AG10803 (cell line): ENCODE measurements at regions not wholly inside any gene's neighbourhood (a gene's known extent, or its start where the extent isn't known, plus 50 kb on each side); places are given as distances from the start of the nearest gene placed in this dataset.

Experiments
- DNase-seq: peaks from one replicate; pipeline ENCODE4 v3.0.0; 2010; ENCODE audit warnings: low read depth
- H3K4me3 ChIP-seq: 2 replicates; pipeline ENCODE4 v1.5.1; 2011; ENCODE audit warnings: mild to moderate bottlenecking, low read length, control low read depth
- CTCF ChIP-seq: conservative IDR thresholded peaks from 2 replicates; pipeline ENCODE4 v1.5.1; 2011; ENCODE audit warnings: mild to moderate bottlenecking, low read length, control low read depth, inconsistent platforms

- DNase-seq: no peak
- TF ChIP-seq CTCF: no peak
- H3K4me3 ChIP-seq: no peak overlapping the region
Observed at GRCh38 chr13:47080621-47081020, 183.8 kb upstream of the HTR2A start.

DNA sequence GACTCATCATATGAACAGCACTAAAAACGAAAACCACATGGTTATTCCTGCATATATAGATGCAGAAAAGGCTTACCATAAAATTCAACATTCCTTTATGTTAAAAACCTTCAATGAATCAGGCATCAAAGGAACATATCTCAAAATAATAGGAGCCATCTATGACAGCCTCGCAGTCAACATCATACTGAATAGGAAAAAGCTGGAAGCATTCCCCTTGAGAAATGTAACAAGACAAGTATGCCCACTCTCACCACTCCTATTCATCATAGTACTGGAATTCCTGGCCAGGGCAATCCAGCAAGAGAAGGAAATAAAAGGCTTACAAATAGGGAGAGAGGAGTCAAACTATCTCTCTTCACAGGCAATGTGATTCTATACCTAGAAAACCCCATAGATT, 179.6 kb upstream of the HTR2A start:
- TF ChIP-seq CTCF: no peak
- no peak overlapping the region for H3K4me3 ChIP-seq

DNA sequence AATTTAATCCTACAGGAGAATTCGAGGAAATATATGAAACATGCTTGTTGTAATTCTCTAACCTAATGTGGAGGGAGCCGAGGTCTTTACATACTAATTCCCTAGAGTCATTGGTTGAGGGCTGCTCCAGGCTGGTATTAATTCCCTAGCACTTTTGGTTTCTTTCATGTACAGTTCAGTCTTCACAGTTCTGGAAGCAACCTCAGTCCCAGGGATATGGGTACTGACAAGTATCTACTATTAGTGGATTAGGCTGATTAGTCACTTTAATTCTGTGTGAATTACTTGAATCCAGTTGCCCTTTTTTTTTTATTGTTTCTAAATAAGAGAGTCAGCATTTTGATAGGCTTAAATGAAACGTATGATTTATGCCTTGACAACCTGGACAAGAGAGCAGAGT, 172.3 kb upstream of the HTR2A start:
- DNase-seq: no peak
- no peak overlapping the region for H3K4me3 ChIP-seq
- TF ChIP-seq CTCF: no peak

More for the DNA sequence above, 179.6 kb upstream of the HTR2A start:
- DNase-seq: peak; percentile 61

DNA sequence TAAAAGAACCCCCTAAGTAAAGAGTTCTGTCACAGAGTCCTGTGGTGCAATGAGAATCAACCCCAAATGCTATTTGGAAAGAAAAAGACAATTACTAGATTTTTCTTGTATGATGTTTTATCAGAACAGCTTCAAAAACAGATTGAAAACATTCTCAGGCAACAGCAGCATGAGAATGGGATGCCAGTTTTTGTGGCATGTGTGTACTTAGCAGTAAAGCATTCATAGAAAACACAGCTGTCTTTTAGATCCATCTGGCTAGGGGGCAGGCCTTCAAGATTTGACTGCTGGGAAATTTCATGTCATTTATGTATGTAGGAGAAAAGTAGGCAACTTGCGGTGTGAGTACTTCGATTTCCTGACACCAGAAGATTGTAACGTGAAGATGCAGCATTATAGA, 170.5 kb upstream of the HTR2A start:
- no peak overlapping the region for H3K4me3 ChIP-seq
- no peak for TF ChIP-seq CTCF
- peak; percentile 30 for DNase-seq

- peak; percentile 35 for DNase-seq
- no peak overlapping the region for H3K4me3 ChIP-seq
- no peak for TF ChIP-seq CTCF
Observed at GRCh38 chr13:47066226-47066625, 169.4 kb upstream of the HTR2A start.

DNA sequence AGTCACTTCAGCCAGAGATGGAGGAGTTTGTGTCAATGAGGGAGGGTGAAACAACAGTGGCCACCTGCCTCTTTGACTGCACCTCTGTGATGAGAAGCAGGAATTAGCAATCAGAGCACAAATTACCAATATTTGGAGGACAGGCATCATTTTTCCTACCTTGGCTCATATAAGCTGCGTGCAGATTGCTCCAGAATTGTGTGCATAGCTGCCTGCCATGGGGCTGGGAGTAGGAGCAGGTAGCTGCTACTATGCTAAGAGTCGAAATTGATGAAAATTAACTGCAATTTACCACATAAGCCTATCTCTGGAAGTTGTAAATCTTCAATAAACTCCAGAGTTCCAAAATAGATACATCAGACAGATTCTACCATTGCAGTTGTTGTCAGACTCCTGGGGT, 167.5 kb upstream of the HTR2A start:
- H3K4me3 ChIP-seq: no peak overlapping the region
- no peak for TF ChIP-seq CTCF
- DNase-seq: no peak

DNA sequence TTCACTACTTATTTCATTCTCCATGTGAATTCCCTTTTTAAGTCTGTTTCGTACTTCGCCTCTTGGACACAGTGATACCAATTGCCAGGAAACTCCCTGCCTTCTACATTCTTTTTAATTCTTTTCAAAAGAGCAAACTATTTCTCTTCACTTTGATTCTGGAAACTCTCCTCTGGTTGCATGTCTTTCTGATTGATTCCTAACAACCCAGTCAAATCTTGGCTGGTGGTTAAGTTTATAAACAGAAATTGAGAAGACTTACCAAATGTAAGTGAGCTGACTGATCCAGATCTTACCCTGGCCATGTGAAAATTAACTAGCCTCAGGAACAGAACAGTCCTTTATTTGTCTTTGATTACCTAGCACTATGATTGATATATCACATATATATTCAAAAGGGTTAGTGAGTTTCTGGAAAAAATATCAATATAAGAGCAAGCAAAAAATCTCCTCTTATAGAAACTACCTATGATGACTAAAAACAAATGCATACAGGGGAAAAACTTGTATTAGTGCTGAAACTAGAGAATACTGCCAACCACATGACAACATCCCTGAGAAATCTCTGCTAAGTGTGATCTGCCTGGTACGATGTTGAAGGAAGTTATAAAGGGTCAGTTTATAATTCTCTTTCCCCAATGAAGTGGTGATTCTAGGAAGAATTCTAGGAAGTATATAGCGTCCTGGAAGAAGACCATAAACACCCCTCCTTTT, 152.6 kb upstream of the HTR2A start:
- no peak overlapping the region for H3K4me3 ChIP-seq
- TF ChIP-seq CTCF: no peak
- DNase-seq: no peak
